Panc1 (cell line): ENCODE measurements at regions not wholly inside any gene's neighbourhood (a gene's known extent, or its start where the extent isn't known, plus 50 kb on each side); places are given as distances from the start of the nearest gene placed in this dataset.

ENCODE experiments used
- ATAC-seq: fragments of 200-7000 bp; cut with Tn5 transposase; 2 replicates; pipeline ENCODE4 v1.9.1; 2020; ENCODE audit warnings: mild to moderate bottlenecking, moderate library complexity
- BruUV-seq: library from RNA; stranded (reverse); fragments of 400-500 nt; replicated peaks from 2 replicates; lab custom pipeline; 2021; lab: Mats Ljungman, UMichigan
- CTCF ChIA-PET: fragments of 300-600 bp; sonication (Branson Sonifier 250); formaldehyde crosslinking; loops from one replicate; lab custom pipeline; 2022; ENCODE audit warnings: antibody characterized with exemption; lab: Charles Lee
- POLR2A ChIA-PET: fragments of 300-600 bp; sonication (Branson Sonifier 250); formaldehyde crosslinking; loops from one replicate; lab custom pipeline; 2022; ENCODE audit warnings: antibody characterized with exemption; lab: Charles Lee
- DNase-seq: peaks from one replicate; pipeline ENCODE4 v3.0.0-alpha.2; 2010; ENCODE audit warnings: low read depth, low spot score
- H3K27ac ChIP-seq: 2 replicates; pipeline ENCODE4 v1.5.1; 2011; ENCODE audit warnings: mild to moderate bottlenecking, low read length, inconsistent platforms
- H3K27me3 ChIP-seq: fragments of 200-500 bp; sonication (Bioruptor generic); 2 replicates; pipeline ENCODE4 v1.6.0; 2014; ENCODE audit warnings: low read length, inconsistent platforms; ENCODE audit not compliant: control insufficient read depth, insufficient read depth
- H3K36me3 ChIP-seq: fragments of 200-500 bp; sonication (Bioruptor generic); 2 replicates; pipeline ENCODE4 v1.5.1; 2014; ENCODE audit warnings: inconsistent platforms, mild to moderate bottlenecking, low read length, moderate library complexity; ENCODE audit not compliant: control insufficient read depth, insufficient read depth
- H3K4me1 ChIP-seq: 2 replicates; pipeline ENCODE4 v1.5.1; 2011; ENCODE audit warnings: inconsistent platforms, mild to moderate bottlenecking, low read length, moderate library complexity; ENCODE audit not compliant: control insufficient read depth, insufficient read depth
- H3K4me3 ChIP-seq, 2 experiments: 2 replicates each; pipeline ENCODE4 v1.5.1; 2011 to 2012; ENCODE audit warnings: low read depth in 2 of 2, low read length in 2 of 2, mild to moderate bottlenecking in 2 of 2, inconsistent platforms in 1 of 2, moderate library complexity in 1 of 2
- H3K9me3 ChIP-seq: fragments of 200-500 bp; sonication (Bioruptor generic); 2 replicates; pipeline ENCODE4 v1.5.1; 2014; ENCODE audit warnings: low read depth, mild to moderate bottlenecking, inconsistent platforms, low read length, moderate library complexity; ENCODE audit not compliant: control insufficient read depth, insufficient read depth
- POLR2AphosphoS5 ChIP-seq: IDR thresholded peaks from 2 replicates; pipeline ENCODE4 v1.6.1; 2012; ENCODE audit warnings: mild to moderate bottlenecking, low read depth, low read length, moderate library complexity
- SIN3A ChIP-seq: IDR thresholded peaks from 2 replicates; pipeline ENCODE4 v1.6.1; 2012; ENCODE audit warnings: low read depth, mild to moderate bottlenecking, low read length, moderate library complexity, borderline replicate concordance; ENCODE audit not compliant: insufficient read depth
- TCF7L2 ChIP-seq: IDR thresholded peaks from 2 replicates; pipeline ENCODE4 v1.6.1; 2011; ENCODE audit warnings: mild to moderate bottlenecking, low read depth, low read length, inconsistent platforms
- in situ Hi-C: cut with HindIII; loops from 2 replicates; pipeline ENCODE4 v1.10.0; 2016; ENCODE audit warnings: low sequenced_read_pairs, low pct_unique_long_range_greater_than_20kb
- intact Hi-C: fragments of 100-400 bp; cut with micrococcal nuclease; formaldehyde crosslinking; loops from one replicate; pipeline ENCODE4 v1.10.0; 2022; ENCODE audit not compliant: unreplicated experiment
- TF ChIP-seq, protein P1 (sequence below), 2 experiments: IDR thresholded peaks; 2 replicates each; pipeline ENCODE4 v1.6.1; 2011 to 2012; ENCODE audit warnings: low read depth in 2 of 2, control low read depth in 1 of 2, low read length in 1 of 2, mild to moderate bottlenecking in 1 of 2, moderate library complexity in 1 of 2; ENCODE audit not compliant: insufficient read depth in 1 of 2
- TF ChIP-seq, protein P2 (sequence below): fragments of 450-650 bp; IDR thresholded peaks from 2 replicates; pipeline ENCODE4 v1.5.1; 2017; ENCODE audit warnings: mild to moderate bottlenecking

DNA sequence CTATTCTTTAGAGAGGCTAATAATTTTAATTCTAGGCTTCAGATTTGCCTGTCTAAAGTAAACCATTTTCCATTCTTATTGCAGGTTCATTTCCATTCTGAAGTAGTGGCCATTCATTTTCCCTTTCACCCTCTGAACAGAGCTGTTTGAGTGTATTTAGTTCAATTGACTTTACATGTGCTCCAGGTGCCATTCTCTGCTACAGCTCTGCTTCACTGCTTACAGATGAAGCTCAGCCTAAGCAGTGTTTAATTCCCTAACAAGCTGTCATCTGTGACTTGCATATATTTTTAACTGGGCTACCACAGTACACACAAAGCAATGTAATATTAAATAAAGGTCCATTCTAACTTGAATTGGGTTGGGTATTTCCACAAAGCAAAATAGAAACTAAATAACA, 1031.6 kb downstream of the KCNT2 start:
- no TSS peak for BruUV-seq
- ATAC-seq (no peak), DNase-seq (no peak)
- intact Hi-C loops (no loop called here), in situ Hi-C loops (no loop called here)
- Histone ChIP-seq H3K4me1 (no peaks in the 10 kb centered on the region), H3K27ac (no peak overlapping the region), H3K9me3 (no peaks in the 10 kb centered on the region), H3K4me3 (no peak overlapping the region), H3K27me3 (no peaks in the 10 kb centered on the region), H3K36me3 (no peaks in the 10 kb centered on the region)
- POLR2A ChIA-PET = no interaction called here
- no peak for TF ChIP-seq SIN3A
- TF ChIP-seq TCF7L2 = no peak
- TF ChIP-seq, protein P1, sequence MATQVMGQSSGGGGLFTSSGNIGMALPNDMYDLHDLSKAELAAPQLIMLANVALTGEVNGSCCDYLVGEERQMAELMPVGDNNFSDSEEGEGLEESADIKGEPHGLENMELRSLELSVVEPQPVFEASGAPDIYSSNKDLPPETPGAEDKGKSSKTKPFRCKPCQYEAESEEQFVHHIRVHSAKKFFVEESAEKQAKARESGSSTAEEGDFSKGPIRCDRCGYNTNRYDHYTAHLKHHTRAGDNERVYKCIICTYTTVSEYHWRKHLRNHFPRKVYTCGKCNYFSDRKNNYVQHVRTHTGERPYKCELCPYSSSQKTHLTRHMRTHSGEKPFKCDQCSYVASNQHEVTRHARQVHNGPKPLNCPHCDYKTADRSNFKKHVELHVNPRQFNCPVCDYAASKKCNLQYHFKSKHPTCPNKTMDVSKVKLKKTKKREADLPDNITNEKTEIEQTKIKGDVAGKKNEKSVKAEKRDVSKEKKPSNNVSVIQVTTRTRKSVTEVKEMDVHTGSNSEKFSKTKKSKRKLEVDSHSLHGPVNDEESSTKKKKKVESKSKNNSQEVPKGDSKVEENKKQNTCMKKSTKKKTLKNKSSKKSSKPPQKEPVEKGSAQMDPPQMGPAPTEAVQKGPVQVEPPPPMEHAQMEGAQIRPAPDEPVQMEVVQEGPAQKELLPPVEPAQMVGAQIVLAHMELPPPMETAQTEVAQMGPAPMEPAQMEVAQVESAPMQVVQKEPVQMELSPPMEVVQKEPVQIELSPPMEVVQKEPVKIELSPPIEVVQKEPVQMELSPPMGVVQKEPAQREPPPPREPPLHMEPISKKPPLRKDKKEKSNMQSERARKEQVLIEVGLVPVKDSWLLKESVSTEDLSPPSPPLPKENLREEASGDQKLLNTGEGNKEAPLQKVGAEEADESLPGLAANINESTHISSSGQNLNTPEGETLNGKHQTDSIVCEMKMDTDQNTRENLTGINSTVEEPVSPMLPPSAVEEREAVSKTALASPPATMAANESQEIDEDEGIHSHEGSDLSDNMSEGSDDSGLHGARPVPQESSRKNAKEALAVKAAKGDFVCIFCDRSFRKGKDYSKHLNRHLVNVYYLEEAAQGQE (IDR thresholded peaks at IDR 0.05; ENCODE audit: insufficient read depth in 1 of 2, low read depth in 2 of 2, low read length in 1 of 2) = no peak
- TF ChIP-seq, protein P2, sequence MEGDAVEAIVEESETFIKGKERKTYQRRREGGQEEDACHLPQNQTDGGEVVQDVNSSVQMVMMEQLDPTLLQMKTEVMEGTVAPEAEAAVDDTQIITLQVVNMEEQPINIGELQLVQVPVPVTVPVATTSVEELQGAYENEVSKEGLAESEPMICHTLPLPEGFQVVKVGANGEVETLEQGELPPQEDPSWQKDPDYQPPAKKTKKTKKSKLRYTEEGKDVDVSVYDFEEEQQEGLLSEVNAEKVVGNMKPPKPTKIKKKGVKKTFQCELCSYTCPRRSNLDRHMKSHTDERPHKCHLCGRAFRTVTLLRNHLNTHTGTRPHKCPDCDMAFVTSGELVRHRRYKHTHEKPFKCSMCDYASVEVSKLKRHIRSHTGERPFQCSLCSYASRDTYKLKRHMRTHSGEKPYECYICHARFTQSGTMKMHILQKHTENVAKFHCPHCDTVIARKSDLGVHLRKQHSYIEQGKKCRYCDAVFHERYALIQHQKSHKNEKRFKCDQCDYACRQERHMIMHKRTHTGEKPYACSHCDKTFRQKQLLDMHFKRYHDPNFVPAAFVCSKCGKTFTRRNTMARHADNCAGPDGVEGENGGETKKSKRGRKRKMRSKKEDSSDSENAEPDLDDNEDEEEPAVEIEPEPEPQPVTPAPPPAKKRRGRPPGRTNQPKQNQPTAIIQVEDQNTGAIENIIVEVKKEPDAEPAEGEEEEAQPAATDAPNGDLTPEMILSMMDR = no peak
- no peak for TF ChIP-seq POLR2AphosphoS5
- CTCF ChIA-PET = no interaction called here

DNA sequence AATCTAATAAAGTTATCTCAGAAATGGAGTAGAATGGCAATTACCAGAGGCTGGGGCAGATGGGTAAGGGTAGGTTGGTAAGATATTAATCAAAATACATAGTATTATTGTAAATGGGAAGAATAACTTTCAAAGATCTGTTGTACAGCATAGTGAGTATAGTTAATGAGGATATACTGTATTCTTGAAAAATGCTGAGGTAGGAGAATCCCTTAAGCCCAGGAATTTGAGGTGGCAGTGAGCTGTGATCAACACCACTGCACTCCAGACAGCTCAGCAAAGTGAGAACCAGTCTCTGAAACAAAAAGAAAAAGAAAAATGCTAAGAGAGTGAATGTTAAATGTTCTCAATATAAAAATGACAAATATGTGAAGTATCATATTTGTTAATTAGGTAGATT, 1033.7 kb downstream of the KCNT2 start:
- Histone ChIP-seq H3K4me1 (no peaks in the 10 kb centered on the region), H3K4me3 (no peak overlapping the region), H3K36me3 (no peaks in the 10 kb centered on the region), H3K27me3 (no peaks in the 10 kb centered on the region), H3K9me3 (no peaks in the 10 kb centered on the region), H3K27ac (no peak overlapping the region)
- intact Hi-C loops (no loop called here), in situ Hi-C loops (no loop called here)
- TF ChIP-seq TCF7L2 = no peak
- TF ChIP-seq, protein P2 = no peak
- TF ChIP-seq POLR2AphosphoS5 = no peak
- TF ChIP-seq, protein P1 (IDR thresholded peaks at IDR 0.05; ENCODE audit: insufficient read depth in 1 of 2, low read depth in 2 of 2, low read length in 1 of 2) = no peak
- no peak for TF ChIP-seq SIN3A
- DNase-seq = no peak
- no peak for ATAC-seq
- ChIA-PET POLR2A (no interaction called here), CTCF (no interaction called here)
- BruUV-seq = no TSS peak
